Endothelial cell of umbilical vein (primary cell): ENCODE measurements at regions not wholly inside any gene's neighbourhood (a gene's known extent, or its start where the extent isn't known, plus 50 kb on each side); places are given as distances from the start of the nearest gene placed in this dataset.

ENCODE experiments used
- BruUV-seq: library from RNA; stranded (reverse); fragments of 400-500 nt; replicated peaks from 2 replicates; lab custom pipeline; 2021; lab: Mats Ljungman, UMichigan
- CTCF ChIA-PET: fragments of 300-600, 350-600 bp; sonication (Branson Sonifier 250); formaldehyde crosslinking; loops from one replicate; lab custom pipeline; 2021; ENCODE audit warnings: antibody characterized with exemption, inconsistent platforms; lab: Charles Lee
- POLR2A ChIA-PET: fragments of 300-600, 350-600 bp; sonication (Branson Sonifier 250); formaldehyde crosslinking; loops from one replicate; lab custom pipeline; 2021; ENCODE audit warnings: antibody characterized with exemption, inconsistent platforms; lab: Charles Lee
- DNase-seq: peaks from one replicate; pipeline ENCODE4 v3.0.0-alpha.2; 2011; ENCODE audit warnings: low read depth, low spot score
- FAIRE-seq: peaks from 2 replicates; lab custom pipeline; 2011; peaks lifted over from hg19 to GRCh38; lab: Jason Lieb, UNC
- H2AFZ ChIP-seq: 2 replicates; pipeline ENCODE4 v1.6.0; 2012; ENCODE audit warnings: low read depth, low read length, control low read depth, inconsistent platforms
- H3K27ac ChIP-seq: 2 replicates; pipeline ENCODE4 v1.5.1; 2011; ENCODE audit warnings: low read depth, mild to moderate bottlenecking, control low read depth, low read length, moderate library complexity; ENCODE audit not compliant: insufficient read depth
- H3K27me3 ChIP-seq, 2 experiments: 2 replicates each; pipeline versions ENCODE4 v1.6.0 to v1.6.1; 2011; ENCODE audit warnings: low read length in 2 of 2, mixed read lengths in 1 of 2; ENCODE audit not compliant: control insufficient read depth in 2 of 2, insufficient read depth in 2 of 2
- H3K36me3 ChIP-seq, 2 experiments: 2 replicates in 1 of 2; 3 replicates in 1 of 2; pipeline ENCODE4 v1.5.1; 2011; ENCODE audit warnings: low read length in 2 of 2, mild to moderate bottlenecking in 1 of 2, moderate library complexity in 1 of 2; ENCODE audit not compliant: control insufficient read depth in 2 of 2, insufficient read depth in 2 of 2; ENCODE audit errors: extremely low read depth in 1 of 2
- H3K4me1 ChIP-seq: 3 replicates; pipeline ENCODE4 v1.5.1; 2011; ENCODE audit warnings: mild to moderate bottlenecking, low read length; ENCODE audit not compliant: control insufficient read depth, insufficient read depth; ENCODE audit errors: extremely low read depth
- H3K4me2 ChIP-seq: 2 replicates; pipeline ENCODE4 v1.6.1; 2011; ENCODE audit warnings: low read length, control low read depth, mixed read lengths; ENCODE audit not compliant: insufficient read depth
- H3K4me3 ChIP-seq, 3 experiments: fragments of 200-600 bp in 1 of 3; sonication (generic), shearing (Covaris generic) in 1 of 3; replicated peaks in 1 of 3; 2 replicates each; pipeline ENCODE4 v1.5.1; 2011 to 2016; ENCODE audit warnings: control low read depth in 3 of 3, low read length in 3 of 3, mild to moderate bottlenecking in 2 of 3, inconsistent platforms in 1 of 3, low read depth in 1 of 3, moderate library complexity in 1 of 3; ENCODE audit not compliant: insufficient read depth in 1 of 3
- H3K79me2 ChIP-seq: 2 replicates; pipeline ENCODE4 v1.6.0; 2012; ENCODE audit warnings: low read length, inconsistent platforms; ENCODE audit not compliant: control insufficient read depth, insufficient read depth
- H3K9ac ChIP-seq: replicated peaks from 2 replicates; pipeline ENCODE3; 2011; ENCODE audit warnings: low read length, control low read depth; ENCODE audit not compliant: insufficient read depth; ENCODE audit errors: extremely low read depth
- H3K9me1 ChIP-seq: replicated peaks from 3 replicates; pipeline ENCODE4 v1.6.0; 2011; ENCODE audit warnings: mild to moderate bottlenecking, low read length; ENCODE audit not compliant: control insufficient read depth, insufficient read depth; ENCODE audit errors: extremely low read depth
- H3K9me3 ChIP-seq: replicated peaks from 2 replicates; pipeline ENCODE4 v1.5.1; 2012; ENCODE audit warnings: low read length, inconsistent platforms; ENCODE audit not compliant: control insufficient read depth, insufficient read depth
- H4K20me1 ChIP-seq: replicated peaks from 2 replicates; pipeline ENCODE3; 2011; ENCODE audit warnings: mild to moderate bottlenecking, low read length; ENCODE audit not compliant: control insufficient read depth, insufficient read depth; ENCODE audit errors: extremely low read depth
- EZH2 ChIP-seq: IDR thresholded peaks from 2 replicates; pipeline ENCODE4 v1.6.1; 2012; ENCODE audit warnings: borderline replicate concordance, low read depth, mild to moderate bottlenecking, moderate library complexity, low read length, inconsistent platforms; ENCODE audit not compliant: severe bottlenecking
- FOS ChIP-seq: IDR thresholded peaks from 2 replicates; pipeline ENCODE4 v1.6.1; 2011; ENCODE audit warnings: mild to moderate bottlenecking, low read length, moderate library complexity, borderline replicate concordance; ENCODE audit not compliant: insufficient read depth
- GATA2 ChIP-seq: IDR thresholded peaks from 2 replicates; pipeline ENCODE4 v1.7.0; 2011; ENCODE audit warnings: low read depth, mild to moderate bottlenecking, moderate library complexity, mixed read lengths, low read length; ENCODE audit not compliant: insufficient read length, insufficient read depth
- JUN ChIP-seq: IDR thresholded peaks from 2 replicates; pipeline ENCODE4 v1.6.1; 2011; ENCODE audit warnings: borderline replicate concordance, low read depth; ENCODE audit not compliant: insufficient read length, insufficient read depth
- MYC ChIP-seq: IDR thresholded peaks from one replicate; pipeline ENCODE4 v1.6.1; 2011; ENCODE audit warnings: mild to moderate bottlenecking, low read depth, low read length
- POLR2A ChIP-seq: IDR thresholded peaks from 2 replicates; pipeline ENCODE4 v1.6.1; 2012; ENCODE audit warnings: low read depth, mild to moderate bottlenecking, control low read depth, low read length
- POLR2AphosphoS5 ChIP-seq: IDR thresholded peaks from 2 replicates; pipeline ENCODE4 v1.6.1; 2012; ENCODE audit warnings: low read depth, mild to moderate bottlenecking, control low read depth, low read length, moderate library complexity; ENCODE audit not compliant: insufficient read depth
- dilution Hi-C: fragments of 300-500 bp; cut with MboI; formaldehyde crosslinking; loops from one replicate; pipeline ENCODE4 v1.15.0; 2019; ENCODE audit warnings: low sequenced_read_pairs; ENCODE audit not compliant: extremely low pct_ligation_motif_present
- intact Hi-C: fragments of 100-400 bp; cut with micrococcal nuclease; formaldehyde crosslinking; loops from one replicate; pipeline ENCODE4 v1.10.0; 2022
- TF ChIP-seq, protein P1 (sequence below), 2 donors: IDR thresholded peaks; 1 replicate in 1 of 2; 2 replicates in 1 of 2; pipeline ENCODE4 v1.5.1; 2011; ENCODE audit warnings: low read length in 2 of 2, mild to moderate bottlenecking in 2 of 2, moderate library complexity in 2 of 2, control low read depth in 1 of 2, inconsistent platforms in 1 of 2, low read depth in 1 of 2; ENCODE audit not compliant: insufficient read depth in 1 of 2; ENCODE audit errors: extremely low read depth in 1 of 2
- TF ChIP-seq, protein P2 (sequence below): IDR thresholded peaks from 2 replicates; pipeline ENCODE4 v1.6.1; 2011; ENCODE audit not compliant: insufficient read depth, insufficient read length

DNA sequence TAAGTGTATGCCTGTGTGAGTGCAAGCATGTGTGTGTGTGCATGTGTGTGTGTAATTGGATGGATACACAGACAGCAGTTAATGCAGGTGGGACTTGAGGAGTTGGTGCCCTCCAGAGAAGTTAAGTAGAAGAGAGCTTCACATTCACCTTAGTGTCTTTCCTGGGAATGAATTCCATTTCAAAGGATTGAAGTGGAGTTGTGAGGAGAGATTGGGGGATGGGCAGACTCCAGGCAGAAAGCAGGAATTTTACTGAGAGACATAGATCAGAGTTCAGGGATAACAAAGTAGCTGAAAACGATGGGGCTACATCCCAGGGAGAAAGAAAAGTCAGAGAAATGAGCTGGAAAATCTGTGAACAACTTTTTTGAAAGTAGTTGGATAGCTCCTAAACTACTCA, 464.4 kb downstream of the TCERG1L start:
- H3K9ac ChIP-seq = no peak overlapping the region
- dilution Hi-C loops (no loop called here), intact Hi-C loops (no loop called here)
- CTCF ChIA-PET = interaction anchor here (1.1 kb wide), 1 partner anchor 15 kb away, joined by 3 read pairs; no protein-coding TSS in a partner anchor
- H3K27ac ChIP-seq = no peak overlapping the region
- peaks cover 3% of the 10 kb centered on the region for H3K9me3 ChIP-seq
- H3K9me1 ChIP-seq = no peaks in the 10 kb centered on the region
- H3K79me2 ChIP-seq = no peaks in the 10 kb centered on the region
- DNase-seq (no peak), FAIRE-seq (no peak)
- no peaks in the 10 kb centered on the region for H3K36me3 ChIP-seq
- POLR2A ChIA-PET = no interaction called here
- no peaks in the 10 kb centered on the region for H4K20me1 ChIP-seq
- H3K4me2 ChIP-seq = no peak overlapping the region
- no TSS peak for BruUV-seq
- H3K4me1 ChIP-seq = no peaks in the 10 kb centered on the region
- no peak overlapping the region for H3K4me3 ChIP-seq
- TF ChIP-seq MYC (no peak), POLR2AphosphoS5 (no peak), POLR2A (no peak)
- no peak overlapping the region for H2AFZ ChIP-seq
- H3K27me3 ChIP-seq = no peaks in the 10 kb centered on the region

DNA sequence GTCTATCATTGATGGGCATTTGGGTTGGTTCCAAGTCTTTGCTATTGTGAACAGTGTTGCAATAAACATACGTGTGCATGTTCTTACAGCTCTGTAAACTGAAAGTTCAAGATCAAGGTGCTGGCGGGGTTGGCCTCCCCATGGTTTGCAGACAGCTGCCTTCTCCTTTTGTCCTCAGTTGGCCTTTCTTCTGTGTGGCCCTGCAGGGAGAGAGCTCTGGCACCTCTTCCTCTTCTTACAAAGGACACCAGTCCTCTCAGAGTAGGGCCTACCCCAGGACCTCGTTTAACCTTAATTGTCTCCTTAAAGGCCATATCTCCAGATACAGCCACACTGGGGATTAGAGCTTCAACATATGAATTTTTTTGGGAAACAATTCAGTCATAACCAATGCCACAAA, 462.7 kb downstream of the TCERG1L start:
- H3K9me3 ChIP-seq = peaks cover 3% of the 10 kb centered on the region
- H3K4me2 ChIP-seq = no peak overlapping the region
- no peaks in the 10 kb centered on the region for H3K4me1 ChIP-seq
- no peak for TF ChIP-seq EZH2
- TF ChIP-seq FOS = no peak
- no peak for TF ChIP-seq MYC
- no peak for TF ChIP-seq POLR2AphosphoS5
- no peak for TF ChIP-seq JUN
- TF ChIP-seq, protein P1, sequence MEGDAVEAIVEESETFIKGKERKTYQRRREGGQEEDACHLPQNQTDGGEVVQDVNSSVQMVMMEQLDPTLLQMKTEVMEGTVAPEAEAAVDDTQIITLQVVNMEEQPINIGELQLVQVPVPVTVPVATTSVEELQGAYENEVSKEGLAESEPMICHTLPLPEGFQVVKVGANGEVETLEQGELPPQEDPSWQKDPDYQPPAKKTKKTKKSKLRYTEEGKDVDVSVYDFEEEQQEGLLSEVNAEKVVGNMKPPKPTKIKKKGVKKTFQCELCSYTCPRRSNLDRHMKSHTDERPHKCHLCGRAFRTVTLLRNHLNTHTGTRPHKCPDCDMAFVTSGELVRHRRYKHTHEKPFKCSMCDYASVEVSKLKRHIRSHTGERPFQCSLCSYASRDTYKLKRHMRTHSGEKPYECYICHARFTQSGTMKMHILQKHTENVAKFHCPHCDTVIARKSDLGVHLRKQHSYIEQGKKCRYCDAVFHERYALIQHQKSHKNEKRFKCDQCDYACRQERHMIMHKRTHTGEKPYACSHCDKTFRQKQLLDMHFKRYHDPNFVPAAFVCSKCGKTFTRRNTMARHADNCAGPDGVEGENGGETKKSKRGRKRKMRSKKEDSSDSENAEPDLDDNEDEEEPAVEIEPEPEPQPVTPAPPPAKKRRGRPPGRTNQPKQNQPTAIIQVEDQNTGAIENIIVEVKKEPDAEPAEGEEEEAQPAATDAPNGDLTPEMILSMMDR (IDR thresholded peaks at IDR 0.05; ENCODE audit: extremely low read depth in 1 of 2, insufficient read depth in 1 of 2, low read depth in 1 of 2, low read length in 2 of 2) = no peak
- TF ChIP-seq GATA2 = no peak
- TF ChIP-seq, protein P2, sequence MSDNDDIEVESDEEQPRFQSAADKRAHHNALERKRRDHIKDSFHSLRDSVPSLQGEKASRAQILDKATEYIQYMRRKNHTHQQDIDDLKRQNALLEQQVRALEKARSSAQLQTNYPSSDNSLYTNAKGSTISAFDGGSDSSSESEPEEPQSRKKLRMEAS = no peak
- TF ChIP-seq POLR2A = no peak
- no TSS peak for BruUV-seq
- H4K20me1 ChIP-seq = no peaks in the 10 kb centered on the region
- no peaks in the 10 kb centered on the region for H3K79me2 ChIP-seq
- no peak overlapping the region for H3K9ac ChIP-seq
- H2AFZ ChIP-seq = no peak overlapping the region
- no peak overlapping the region for H3K27ac ChIP-seq
- H3K36me3 ChIP-seq = no peaks in the 10 kb centered on the region
- intact Hi-C loops (no loop called here), dilution Hi-C loops (no loop called here)
- H3K4me3 ChIP-seq = no peak overlapping the region
- CTCF ChIA-PET = no interaction called here
- FAIRE-seq = no peak
- DNase-seq = no peak
- POLR2A ChIA-PET = no interaction called here
- H3K27me3 ChIP-seq = no peaks in the 10 kb centered on the region
- no peaks in the 10 kb centered on the region for H3K9me1 ChIP-seq
